Esophagus (tissue), 2 donors: ENCODE measurements at regions not wholly inside any gene's neighbourhood (a gene's known extent, or its start where the extent isn't known, plus 50 kb on each side); places are given as distances from the start of the nearest gene placed in this dataset.

Experiments
- H3K27ac ChIP-seq, 2 donors: one replicate each; pipeline ENCODE4 v1.5.1; 2013; ENCODE audit warnings: low read depth in 2 of 2, mild to moderate bottlenecking in 2 of 2, inconsistent platforms in 1 of 2, low read length in 1 of 2, moderate library complexity in 1 of 2
- H3K27me3 ChIP-seq, 2 donors: one replicate each; pipeline ENCODE4 v1.6.1; 2013; ENCODE audit warnings: low read length in 2 of 2, control low read depth in 1 of 2, mild to moderate bottlenecking in 1 of 2; ENCODE audit not compliant: insufficient read depth in 2 of 2, control insufficient read depth in 1 of 2
- H3K36me3 ChIP-seq, 2 donors: one replicate each; pipeline ENCODE4 v1.6.1; 2013; ENCODE audit warnings: low read length in 1 of 2; ENCODE audit not compliant: control insufficient read depth in 2 of 2, insufficient read depth in 2 of 2
- H3K4me1 ChIP-seq, 2 donors: one replicate each; pipeline ENCODE4 v1.6.1; 2013; ENCODE audit warnings: low read length in 1 of 2; ENCODE audit not compliant: control insufficient read depth in 2 of 2, insufficient read depth in 2 of 2
- H3K4me3 ChIP-seq, 2 donors: one replicate each; pipeline ENCODE4 v1.5.1; 2013; ENCODE audit warnings: low read length in 2 of 2, mild to moderate bottlenecking in 2 of 2, low read depth in 1 of 2, moderate library complexity in 1 of 2
- H3K9me3 ChIP-seq, 2 donors: one replicate each; pipeline ENCODE4 v1.6.1; 2013; ENCODE audit warnings: mild to moderate bottlenecking in 2 of 2, low read depth in 1 of 2, low read length in 1 of 2, moderate library complexity in 1 of 2; ENCODE audit not compliant: control insufficient read depth in 2 of 2, insufficient read depth in 1 of 2
- WGBS, 2 donors: extraction: QIAGEN DNeasy Blood & Tissue Kit; methylation state at CpG; one replicate each; pipeline ENCODE4 v1.1.7; 2013; 5-methylcytosine and 5-hydroxymethylcytosine counted together
- donor health status: healthy with polysubstance abuse.
- donor health status: Bipolar disorder and iron deficiency.

- Histone ChIP-seq H3K36me3 (no peaks in the 10 kb centered on the region), H3K9me3 (no peaks in the 10 kb centered on the region), H3K4me3 (no peak overlapping the region), H3K27me3 (no peaks in the 10 kb centered on the region), H3K27ac (no peak overlapping the region), H3K4me1 (no peaks in the 10 kb centered on the region)
- WGBS, 2 donors: 60 to 73% methylated on average over 1 of the region's 1 CpG
Observed at GRCh38 chr15:87631093-87631492, 625.4 kb downstream of the NTRK3 start.

DNA sequence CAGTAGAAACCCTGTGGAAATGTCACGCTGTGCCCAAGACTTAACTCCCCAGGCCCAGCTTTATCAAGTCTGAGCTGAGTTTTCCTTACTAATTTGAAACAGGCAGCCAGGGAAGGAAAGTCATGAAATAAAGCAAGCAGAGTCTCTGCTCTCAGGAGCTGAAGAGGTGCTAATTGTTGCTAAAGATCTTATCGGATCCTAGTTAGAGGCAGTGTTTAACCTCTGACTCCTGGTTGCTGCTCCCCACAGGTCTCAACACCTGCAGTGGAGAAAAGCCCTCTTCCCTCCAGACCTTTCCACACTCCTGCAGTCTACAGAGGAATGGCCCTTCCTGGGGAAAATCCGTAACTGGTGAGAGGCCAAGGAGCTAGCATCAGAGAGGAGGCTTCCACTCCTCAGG, 628.2 kb downstream of the NTRK3 start:
- Histone ChIP-seq H3K27me3 (no peaks in the 10 kb centered on the region), H3K4me1 (no peaks in the 10 kb centered on the region), H3K27ac (no peak overlapping the region), H3K9me3 (peaks cover 0 to 2% of the 10 kb centered on the region in 2 donors), H3K4me3 (no peak overlapping the region), H3K36me3 (no peaks in the 10 kb centered on the region)
- 39 to 44% methylated on average over 3 of the region's 3 CpGs for WGBS, 2 donors

GRCh38 chr15:87626860-87627259, 629.7 kb downstream of the NTRK3 start:
- peaks cover 0 to 2% of the 10 kb centered on the region in 2 donors for H3K9me3 ChIP-seq
- H3K27ac ChIP-seq: no peak overlapping the region
- no peaks in the 10 kb centered on the region for H3K36me3 ChIP-seq
- H3K4me3 ChIP-seq: no peak overlapping the region
- no peaks in the 10 kb centered on the region for H3K27me3 ChIP-seq
- H3K4me1 ChIP-seq: no peaks in the 10 kb centered on the region
- WGBS, 2 donors: 75 to 81% methylated on average over 4 of the region's 4 CpGs

DNA sequence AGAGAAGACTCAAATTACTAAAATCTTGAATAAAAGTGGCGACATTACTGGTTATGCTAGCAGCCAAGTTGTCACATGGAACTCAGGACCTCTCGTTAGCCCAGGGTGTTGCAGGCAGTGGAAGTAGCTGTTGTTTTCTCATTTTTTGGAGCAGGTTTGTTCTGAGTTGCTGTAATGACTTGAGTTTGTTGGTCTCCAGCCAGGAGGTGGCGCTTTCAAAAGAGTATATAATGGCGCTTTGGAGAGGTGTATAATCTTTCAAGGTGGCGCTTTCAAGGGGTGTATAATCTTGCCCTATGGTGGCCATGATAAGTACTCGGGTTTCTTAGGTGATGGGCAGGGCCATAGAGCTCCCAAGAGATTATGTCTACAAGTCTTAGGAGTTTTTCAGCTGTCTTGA, 632.7 kb downstream of the NTRK3 start:
- no peak overlapping the region for H3K27ac ChIP-seq
- no peaks in the 10 kb centered on the region for H3K27me3 ChIP-seq
- WGBS, 2 donors: 48 to 52% methylated on average over 6 of the region's 6 CpGs
- H3K36me3 ChIP-seq: no peaks in the 10 kb centered on the region
- H3K4me3 ChIP-seq: no peak overlapping the region
- H3K9me3 ChIP-seq: peaks cover 0 to 2% of the 10 kb centered on the region in 2 donors
- H3K4me1 ChIP-seq: no peaks in the 10 kb centered on the region

DNA sequence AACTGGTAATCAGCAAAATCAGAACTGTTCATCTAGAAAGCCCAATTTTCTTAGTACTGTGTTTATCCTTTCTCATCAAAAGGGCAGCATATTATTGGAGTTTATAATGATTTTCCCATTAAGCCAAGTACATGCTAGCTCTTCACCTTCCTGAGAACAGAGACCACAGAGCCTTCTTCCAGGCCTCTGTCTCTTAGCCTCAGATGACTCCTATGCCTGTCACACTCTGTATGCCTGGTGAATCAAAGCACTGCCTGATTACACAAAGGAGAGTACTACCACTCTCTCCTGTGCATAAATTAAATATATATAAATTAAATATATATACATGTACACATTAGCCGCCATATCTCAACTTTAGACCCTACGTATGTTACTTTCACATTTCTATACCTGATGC, 636.1 kb downstream of the NTRK3 start:
- no peaks in the 10 kb centered on the region for H3K36me3 ChIP-seq
- H3K9me3 ChIP-seq: peaks cover 0 to 2% of the 10 kb centered on the region in 2 donors
- H3K4me1 ChIP-seq: no peaks in the 10 kb centered on the region
- H3K27me3 ChIP-seq: no peaks in the 10 kb centered on the region
- whole genome bisulfite sequencing, 2 donors: 92 to 93% methylated on average over 2 of the region's 2 CpGs
- H3K4me3 ChIP-seq: no peak overlapping the region
- H3K27ac ChIP-seq: no peak overlapping the region

GRCh38 chr15:87619161-87619960, 637.2 kb downstream of the NTRK3 start:
- Histone ChIP-seq H3K9me3 (peaks cover 0 to 2% of the 10 kb centered on the region in 2 donors), H3K27ac (no peak overlapping the region), H3K4me3 (no peak overlapping the region), H3K4me1 (no peaks in the 10 kb centered on the region), H3K36me3 (no peaks in the 10 kb centered on the region), H3K27me3 (no peaks in the 10 kb centered on the region)
- WGBS, 2 donors: 76 to 81% methylated on average over 9 of the region's 9 CpGs

DNA sequence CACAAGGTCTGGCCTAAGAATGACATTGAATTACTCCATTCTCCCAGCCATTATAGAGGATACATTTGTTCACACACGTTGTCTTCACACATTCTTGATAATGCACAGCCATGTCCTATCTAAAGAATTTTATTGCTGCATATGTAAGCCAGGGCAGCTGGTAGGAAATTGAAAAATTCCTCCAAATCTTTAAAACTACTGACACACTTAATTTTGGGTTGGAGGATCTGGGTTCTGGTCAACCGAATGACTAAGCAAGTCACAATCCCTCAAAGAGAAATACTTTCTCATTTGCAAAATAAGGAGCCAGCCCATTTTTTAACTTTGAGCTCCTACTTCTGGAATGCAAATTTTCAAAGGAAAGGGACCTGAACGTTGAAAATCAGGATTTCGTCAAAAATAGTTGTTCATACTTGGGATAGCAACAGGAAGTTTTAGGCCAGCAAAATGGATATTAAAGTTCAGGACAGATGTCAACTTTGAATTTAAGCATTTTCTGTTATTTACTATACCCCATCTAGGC, 638.3 kb downstream of the NTRK3 start:
- 80 to 84% methylated on average over 4 of the region's 4 CpGs for WGBS, 2 donors
- Histone ChIP-seq H3K4me1 (no peaks in the 10 kb centered on the region), H3K27ac (no peak overlapping the region), H3K27me3 (no peaks in the 10 kb centered on the region), H3K4me3 (no peak overlapping the region), H3K9me3 (no peaks in the 10 kb centered on the region), H3K36me3 (no peaks in the 10 kb centered on the region)

DNA sequence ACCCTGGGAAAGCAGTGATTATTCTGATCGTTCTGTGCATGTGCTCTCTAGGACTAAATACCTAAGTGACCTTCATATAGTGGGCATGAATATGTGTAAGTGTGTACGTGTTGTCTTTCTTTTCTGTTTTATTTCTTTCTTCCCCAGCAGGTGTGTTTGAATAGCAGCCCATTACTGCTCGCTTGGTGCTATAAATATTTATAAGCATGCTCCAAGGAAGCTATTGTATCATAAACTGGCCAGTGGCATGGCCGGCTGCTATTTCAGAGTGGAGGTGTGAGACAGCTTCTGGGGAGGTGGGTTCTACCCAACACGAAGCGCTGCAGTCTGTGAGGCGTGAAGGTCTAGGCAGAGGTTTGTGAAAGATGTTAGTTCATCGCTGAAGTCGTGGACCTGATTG, 641.8 kb downstream of the NTRK3 start:
- WGBS, 2 donors: 74 to 80% methylated on average over 9 of the region's 9 CpGs
- no peaks in the 10 kb centered on the region for H3K9me3 ChIP-seq
- no peaks in the 10 kb centered on the region for H3K36me3 ChIP-seq
- H3K4me3 ChIP-seq: no peak overlapping the region
- H3K27ac ChIP-seq: no peak overlapping the region
- H3K4me1 ChIP-seq: no peaks in the 10 kb centered on the region
- H3K27me3 ChIP-seq: no peaks in the 10 kb centered on the region

- 72 to 78% methylated on average over 8 of the region's 8 CpGs for WGBS, 2 donors
Observed at GRCh38 chr15:87610366-87610765, 646.2 kb downstream of the NTRK3 start.

GRCh38 chr15:87609894-87610293, 646.6 kb downstream of the NTRK3 start:
- WGBS, 2 donors: 67 to 75% methylated on average over 4 of the region's 4 CpGs
- Histone ChIP-seq H3K27ac (no peak overlapping the region), H3K4me1 (no peaks in the 10 kb centered on the region), H3K4me3 (no peak overlapping the region), H3K9me3 (no peaks in the 10 kb centered on the region), H3K27me3 (no peaks in the 10 kb centered on the region), H3K36me3 (no peaks in the 10 kb centered on the region)

More at GRCh38 chr15:87610366-87610765, 646.2 kb downstream of the NTRK3 start:
- no peaks in the 10 kb centered on the region for H3K9me3 ChIP-seq
- no peak overlapping the region for H3K27ac ChIP-seq
- H3K4me3 ChIP-seq: no peak overlapping the region
- no peaks in the 10 kb centered on the region for H3K36me3 ChIP-seq
- no peaks in the 10 kb centered on the region for H3K27me3 ChIP-seq
- no peaks in the 10 kb centered on the region for H3K4me1 ChIP-seq
